Fibroblast of mammary gland (primary cell): ENCODE measurements at regions not wholly inside any gene's neighbourhood (a gene's known extent, or its start where the extent isn't known, plus 50 kb on each side); places are given as distances from the start of the nearest gene placed in this dataset.
"Not testable (repeated sequence)": the region's sequence is repeated elsewhere in the genome, so short reads cannot be mapped to it uniquely, and the experiment has no call there.

ENCODE experiments used
- DNase-seq: peaks from one replicate; pipeline ENCODE4 v3.0.0-alpha.2; 2010; ENCODE audit warnings: low read depth
- H3K4me3 ChIP-seq: 2 replicates; pipeline ENCODE4 v1.5.1; 2011; ENCODE audit warnings: low read depth, mild to moderate bottlenecking, low read length, moderate library complexity; ENCODE audit not compliant: control insufficient read depth
- TF ChIP-seq, protein P1 (sequence below): conservative IDR thresholded peaks from 2 replicates; pipeline ENCODE4 v1.5.1; 2011; ENCODE audit warnings: low read depth, low read length, inconsistent platforms; ENCODE audit not compliant: control insufficient read depth, insufficient read depth

DNA sequence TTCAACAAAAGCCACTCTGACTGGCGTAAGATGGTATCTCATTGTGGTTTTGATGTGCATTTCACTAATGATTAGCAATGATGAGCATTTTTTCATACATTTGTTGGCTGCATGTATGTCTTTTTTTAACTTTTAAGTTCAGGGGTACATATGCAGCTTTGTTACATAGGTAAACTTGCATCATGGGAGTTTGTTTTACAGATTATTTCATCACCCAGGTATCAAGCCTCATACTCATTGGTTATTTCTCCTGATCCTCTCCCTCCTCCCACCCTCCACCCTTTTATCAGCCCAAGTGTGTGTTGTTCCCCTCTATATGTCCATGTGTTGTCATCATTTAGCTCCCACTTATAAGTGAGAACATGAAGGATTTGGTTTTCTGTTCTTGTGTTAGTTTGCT, 154.1 kb upstream of the POGK start:
- DNase-seq: no peak
- TF ChIP-seq, protein P1, sequence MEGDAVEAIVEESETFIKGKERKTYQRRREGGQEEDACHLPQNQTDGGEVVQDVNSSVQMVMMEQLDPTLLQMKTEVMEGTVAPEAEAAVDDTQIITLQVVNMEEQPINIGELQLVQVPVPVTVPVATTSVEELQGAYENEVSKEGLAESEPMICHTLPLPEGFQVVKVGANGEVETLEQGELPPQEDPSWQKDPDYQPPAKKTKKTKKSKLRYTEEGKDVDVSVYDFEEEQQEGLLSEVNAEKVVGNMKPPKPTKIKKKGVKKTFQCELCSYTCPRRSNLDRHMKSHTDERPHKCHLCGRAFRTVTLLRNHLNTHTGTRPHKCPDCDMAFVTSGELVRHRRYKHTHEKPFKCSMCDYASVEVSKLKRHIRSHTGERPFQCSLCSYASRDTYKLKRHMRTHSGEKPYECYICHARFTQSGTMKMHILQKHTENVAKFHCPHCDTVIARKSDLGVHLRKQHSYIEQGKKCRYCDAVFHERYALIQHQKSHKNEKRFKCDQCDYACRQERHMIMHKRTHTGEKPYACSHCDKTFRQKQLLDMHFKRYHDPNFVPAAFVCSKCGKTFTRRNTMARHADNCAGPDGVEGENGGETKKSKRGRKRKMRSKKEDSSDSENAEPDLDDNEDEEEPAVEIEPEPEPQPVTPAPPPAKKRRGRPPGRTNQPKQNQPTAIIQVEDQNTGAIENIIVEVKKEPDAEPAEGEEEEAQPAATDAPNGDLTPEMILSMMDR: no peak
- H3K4me3 ChIP-seq: no peak overlapping the region

DNA sequence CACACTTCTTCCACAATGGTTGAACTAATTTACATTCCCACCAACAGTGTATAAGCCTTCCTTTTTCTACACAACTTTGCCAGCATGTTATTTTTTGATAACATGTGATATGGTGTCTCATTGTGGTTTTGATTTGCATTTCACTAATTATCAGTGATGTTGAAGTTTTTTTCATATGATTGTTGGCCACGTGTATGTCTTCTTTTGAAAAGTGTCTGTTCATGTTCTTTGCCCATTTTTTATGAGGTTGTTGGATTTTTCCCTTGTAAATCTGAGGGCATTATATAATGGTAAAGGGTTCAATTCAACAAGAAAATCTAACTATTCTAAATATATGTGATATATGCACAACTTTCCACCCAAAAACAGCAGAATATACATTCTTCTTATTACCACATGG, 153.4 kb upstream of the POGK start:
- not testable (repeated sequence) for DNase-seq, H3K4me3 ChIP-seq

DNA sequence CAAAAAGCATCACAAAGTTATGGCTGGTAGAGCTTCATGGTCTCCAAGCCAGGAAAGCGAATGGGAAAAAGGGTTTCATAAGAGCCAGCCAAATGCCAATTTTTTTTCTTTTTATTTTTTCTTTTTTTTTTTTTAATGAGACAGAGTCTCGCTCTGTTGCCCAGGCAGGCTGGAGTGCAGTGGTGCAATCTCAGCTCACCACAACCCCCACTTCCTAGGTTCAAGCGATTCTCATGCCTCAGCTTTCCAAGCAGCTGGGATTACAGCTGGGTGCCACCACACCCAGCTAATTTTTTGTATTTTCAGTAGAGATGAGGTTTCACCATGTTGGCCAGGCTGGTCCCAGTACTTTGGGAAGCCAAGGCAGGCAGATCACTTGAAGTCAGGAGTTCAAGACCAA, 148.7 kb upstream of the POGK start:
- not testable (repeated sequence) for H3K4me3 ChIP-seq, DNase-seq

DNA sequence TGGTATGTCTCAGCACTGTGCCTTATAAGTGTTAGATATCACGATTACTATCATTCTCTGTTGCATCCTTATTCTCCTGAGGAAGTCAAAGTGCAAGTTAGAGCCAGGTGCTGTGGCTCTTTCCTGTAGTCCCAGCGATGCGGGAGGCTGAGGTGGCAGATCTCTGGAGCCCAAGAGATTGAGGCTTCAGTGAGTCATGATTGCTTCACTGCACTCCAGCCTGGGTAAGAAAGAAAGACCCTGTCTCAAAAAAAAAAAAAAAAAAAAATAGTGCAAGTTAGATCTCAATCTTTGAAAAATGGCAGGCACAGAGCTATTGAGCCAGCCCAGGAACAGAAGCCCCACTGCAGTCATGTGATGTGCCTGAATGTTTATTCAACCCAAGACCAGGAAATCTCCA, 147.8 kb upstream of the POGK start:
- TF ChIP-seq, protein P1: no peak
- no peak overlapping the region for H3K4me3 ChIP-seq
- DNase-seq: no peak

DNA sequence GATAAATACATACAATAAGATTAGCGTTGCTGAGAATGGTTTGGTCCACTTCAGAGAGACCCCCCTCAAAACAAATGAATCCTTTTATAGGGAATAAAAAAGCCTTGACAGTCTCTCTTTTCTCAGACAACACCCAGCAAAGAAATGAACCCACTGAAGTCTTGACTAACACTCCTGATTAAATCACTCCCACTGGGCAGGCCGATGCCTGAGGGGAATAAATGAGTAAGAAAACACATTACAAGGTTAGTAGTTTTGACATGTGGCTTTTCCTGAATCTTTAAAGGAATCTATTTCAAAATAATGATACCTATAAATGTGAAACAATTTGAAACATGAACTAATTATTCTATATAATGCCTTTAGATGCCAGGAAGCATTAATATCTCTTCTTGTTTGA, 146.9 kb upstream of the POGK start:
- TF ChIP-seq, protein P1: no peak
- DNase-seq: no peak

DNA sequence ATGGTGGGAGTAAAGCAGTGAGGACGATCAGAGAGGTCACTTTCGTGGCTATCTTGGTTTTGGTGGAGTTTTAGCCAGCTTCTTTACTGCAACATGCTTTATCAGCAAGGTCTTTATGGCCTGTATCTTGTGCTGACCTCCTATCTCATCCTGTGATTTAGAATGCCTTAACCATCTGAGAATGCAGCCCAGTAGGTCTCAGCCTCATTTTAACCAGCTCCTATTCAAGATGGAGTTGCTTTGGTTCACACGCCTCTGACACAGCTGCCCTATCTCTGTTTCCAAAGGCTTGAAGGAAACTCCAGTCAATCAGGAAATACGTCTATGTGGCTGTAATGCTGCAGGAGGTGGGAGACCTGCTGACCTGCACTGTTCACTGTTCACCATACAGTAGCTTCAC, 146.1 kb upstream of the POGK start:
- no peak overlapping the region for H3K4me3 ChIP-seq
- TF ChIP-seq, protein P1: no peak
- DNase-seq: no peak

More for the DNA sequence above, 146.9 kb upstream of the POGK start:
- H3K4me3 ChIP-seq: no peak overlapping the region

DNA sequence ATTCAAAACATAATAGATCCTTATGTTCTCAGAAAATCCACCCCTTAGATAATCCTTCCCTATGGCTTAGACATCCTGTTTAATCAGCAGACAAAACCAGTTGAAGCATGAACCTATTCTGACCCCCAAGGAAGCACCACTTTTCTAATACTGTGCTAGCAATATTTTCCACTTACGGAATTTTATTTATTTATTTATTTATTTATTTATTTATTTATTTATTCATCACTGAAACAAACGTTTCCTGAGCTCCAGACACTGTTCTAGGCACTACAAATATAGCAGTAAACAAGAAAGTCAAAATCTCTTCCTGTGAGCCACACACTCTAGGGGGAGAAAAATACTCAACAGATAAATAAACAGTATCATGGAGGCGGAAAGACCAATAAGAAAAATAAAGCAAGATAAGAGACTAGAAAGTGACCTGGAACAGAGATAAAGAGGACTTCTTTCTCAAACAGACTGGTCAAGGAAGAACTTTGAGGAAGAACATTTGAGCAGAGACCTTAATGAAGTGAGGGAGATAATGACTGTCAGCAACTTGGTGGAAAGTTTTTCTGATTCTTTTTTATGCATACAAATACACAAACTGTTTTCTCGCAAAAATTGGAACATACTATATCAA, 145.5 kb upstream of the POGK start:
- H3K4me3 ChIP-seq: no peak overlapping the region
- TF ChIP-seq, protein P1: no peak
- DNase-seq: no peak

DNA sequence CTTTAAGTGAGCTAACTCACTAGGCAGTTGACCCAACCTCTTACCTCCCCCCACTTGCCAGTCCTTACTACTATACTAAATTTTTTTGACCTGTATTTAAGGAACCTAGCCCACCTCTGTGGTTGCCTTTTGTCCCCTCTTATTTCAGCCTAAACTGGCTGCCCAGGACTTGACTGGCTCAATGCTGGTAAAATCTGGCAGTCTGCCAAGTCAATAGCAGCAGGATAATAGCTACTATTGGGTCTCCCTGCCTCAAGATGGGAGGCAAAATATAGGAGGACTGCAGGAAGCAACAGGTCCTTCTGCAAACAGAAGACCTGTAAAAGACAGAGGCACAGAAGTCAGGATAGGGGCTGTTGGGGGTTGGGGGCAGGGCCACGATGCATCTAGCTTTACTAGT, 144.2 kb upstream of the POGK start:
- TF ChIP-seq, protein P1: no peak
- DNase-seq: no peak
- no peak overlapping the region for H3K4me3 ChIP-seq

DNA sequence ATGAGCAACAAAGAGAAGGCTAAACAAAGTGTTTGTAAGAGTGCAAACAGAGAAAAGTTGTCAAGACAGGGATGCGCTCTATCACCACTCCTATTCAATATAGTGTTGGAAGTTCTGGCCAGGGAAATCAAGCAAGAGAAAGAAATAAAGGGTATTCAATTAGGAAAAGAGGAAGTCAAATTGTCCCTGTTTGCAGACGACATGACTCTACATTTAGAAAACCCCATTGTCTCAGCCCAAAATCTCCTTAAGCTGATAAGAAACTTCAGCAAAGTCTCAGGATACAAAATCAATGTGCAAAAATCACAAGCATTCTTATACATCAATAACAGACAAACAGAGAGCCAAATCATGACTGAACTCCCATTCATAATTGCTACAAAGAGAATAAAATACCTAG, 143.4 kb upstream of the POGK start:
- H3K4me3 ChIP-seq, DNase-seq: not testable (repeated sequence)
